GM12801 (cell line): ENCODE measurements at regions not wholly inside any gene's neighbourhood (a gene's known extent, or its start where the extent isn't known, plus 50 kb on each side); places are given as distances from the start of the nearest gene placed in this dataset.

ENCODE experiments used
- TF ChIP-seq, protein P1 (sequence below): IDR thresholded peaks from one replicate; pipeline ENCODE4 v1.5.1; 2011; ENCODE audit warnings: control low read depth; ENCODE audit not compliant: insufficient read length; ENCODE audit errors: extremely low read depth

DNA sequence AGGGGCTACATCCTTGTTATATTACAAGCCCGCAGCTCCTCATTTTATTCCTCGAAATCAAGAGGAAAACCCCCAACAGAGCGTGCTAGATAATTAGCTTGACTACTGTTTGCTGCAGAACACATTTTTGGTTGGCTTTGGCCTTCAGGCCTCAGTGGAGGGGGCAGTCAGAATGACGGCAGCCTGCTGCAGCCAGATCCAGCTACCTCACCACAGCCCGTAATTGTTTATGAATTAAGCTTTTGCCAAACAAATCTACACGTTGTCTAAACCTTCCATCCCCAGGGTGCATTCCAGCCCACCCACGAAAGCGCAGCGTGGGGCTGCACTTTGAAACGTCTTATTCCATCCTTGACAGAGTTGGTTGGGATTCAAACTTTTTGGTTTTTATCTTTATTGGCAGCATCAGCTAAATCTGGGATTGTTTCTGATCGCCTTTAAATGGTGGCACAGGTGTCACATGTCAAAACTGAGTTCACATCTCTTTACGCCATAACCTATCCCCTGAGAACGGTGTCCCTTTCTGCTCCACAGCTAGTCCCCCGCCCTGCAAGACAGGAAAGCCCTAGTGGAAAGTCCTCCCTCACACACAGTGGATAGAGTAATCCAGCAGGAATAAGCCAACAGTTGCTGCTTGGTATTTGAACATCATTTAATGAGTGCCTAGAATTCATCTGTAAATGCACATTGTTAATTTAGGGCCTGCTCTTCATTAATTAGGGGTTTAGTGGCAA lies 195.5 kb downstream of the LMO4 start:
- TF ChIP-seq, protein P1, sequence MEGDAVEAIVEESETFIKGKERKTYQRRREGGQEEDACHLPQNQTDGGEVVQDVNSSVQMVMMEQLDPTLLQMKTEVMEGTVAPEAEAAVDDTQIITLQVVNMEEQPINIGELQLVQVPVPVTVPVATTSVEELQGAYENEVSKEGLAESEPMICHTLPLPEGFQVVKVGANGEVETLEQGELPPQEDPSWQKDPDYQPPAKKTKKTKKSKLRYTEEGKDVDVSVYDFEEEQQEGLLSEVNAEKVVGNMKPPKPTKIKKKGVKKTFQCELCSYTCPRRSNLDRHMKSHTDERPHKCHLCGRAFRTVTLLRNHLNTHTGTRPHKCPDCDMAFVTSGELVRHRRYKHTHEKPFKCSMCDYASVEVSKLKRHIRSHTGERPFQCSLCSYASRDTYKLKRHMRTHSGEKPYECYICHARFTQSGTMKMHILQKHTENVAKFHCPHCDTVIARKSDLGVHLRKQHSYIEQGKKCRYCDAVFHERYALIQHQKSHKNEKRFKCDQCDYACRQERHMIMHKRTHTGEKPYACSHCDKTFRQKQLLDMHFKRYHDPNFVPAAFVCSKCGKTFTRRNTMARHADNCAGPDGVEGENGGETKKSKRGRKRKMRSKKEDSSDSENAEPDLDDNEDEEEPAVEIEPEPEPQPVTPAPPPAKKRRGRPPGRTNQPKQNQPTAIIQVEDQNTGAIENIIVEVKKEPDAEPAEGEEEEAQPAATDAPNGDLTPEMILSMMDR = no peak

DNA sequence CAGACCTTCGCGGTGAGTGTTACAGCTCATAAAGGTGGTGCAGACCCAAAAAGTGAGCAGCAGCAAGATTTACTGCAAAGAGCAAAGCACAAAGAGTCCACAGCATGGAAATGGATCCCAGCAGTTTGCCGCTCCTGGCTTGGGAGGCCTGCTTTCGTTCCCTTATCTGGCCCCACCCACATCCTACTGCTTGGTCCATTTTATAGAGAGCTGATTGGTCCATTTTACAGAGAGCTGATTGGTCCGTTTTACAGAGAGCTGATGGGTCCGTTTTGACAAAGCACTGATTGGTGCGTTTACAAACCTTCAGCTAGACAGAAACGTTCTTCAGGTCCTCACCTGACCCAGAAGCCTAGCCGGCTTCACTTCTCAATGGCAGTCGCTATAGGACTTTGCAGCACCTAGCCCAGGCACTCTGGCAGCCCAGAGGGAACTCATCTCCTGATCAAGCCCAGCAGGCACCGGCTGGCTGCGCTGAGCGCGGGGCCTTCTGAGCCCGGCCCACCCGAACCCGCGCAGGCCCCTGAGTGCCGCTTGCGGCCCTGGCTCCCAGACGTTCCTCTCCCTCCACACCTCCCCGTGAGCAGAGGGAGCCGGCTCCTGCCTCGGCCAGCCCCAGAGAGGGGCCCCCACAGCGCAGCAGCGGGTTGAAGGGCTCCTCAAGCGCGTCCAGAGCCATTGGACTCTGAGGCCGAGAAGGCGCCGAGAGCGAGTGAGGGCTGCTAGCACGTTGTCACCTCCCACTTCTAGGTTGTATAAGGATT lies 200.3 kb downstream of the LMO4 start:
- TF ChIP-seq, protein P1 = no peak

DNA sequence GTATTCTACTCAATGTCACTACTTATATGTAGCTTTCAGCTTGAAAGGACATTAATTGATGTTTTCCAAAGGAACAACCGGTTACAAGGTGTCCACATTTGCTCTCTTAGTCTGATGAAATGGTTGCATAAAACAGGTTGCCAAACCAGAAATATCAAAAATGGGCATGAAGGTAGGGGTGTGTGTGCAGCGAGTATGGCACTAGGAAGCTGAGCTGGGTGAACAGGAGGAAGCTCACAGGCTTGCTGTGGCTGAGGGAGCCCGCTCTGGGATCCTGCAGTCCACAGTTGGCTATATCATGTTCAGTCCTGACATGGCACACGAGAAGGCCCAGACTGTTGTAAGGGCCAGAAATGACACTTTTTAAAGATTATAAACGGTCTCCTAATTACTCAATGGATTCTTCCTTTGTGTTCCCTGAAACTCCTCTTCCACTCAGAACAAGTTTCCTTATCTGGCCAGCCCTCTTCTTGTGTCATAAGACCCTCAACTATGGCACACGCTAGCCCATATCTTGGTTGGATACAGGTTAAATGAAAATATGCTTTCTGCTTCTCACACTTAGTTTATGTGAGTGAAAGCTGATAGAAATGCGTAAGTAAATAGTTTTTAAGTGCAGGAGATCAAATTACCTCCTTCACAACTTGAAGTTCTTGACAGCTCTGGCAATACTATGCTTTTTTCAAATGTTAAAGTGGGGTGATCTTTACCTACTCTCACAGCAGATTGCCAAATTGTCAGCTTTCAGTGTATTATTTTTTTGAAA lies 201.5 kb downstream of the LMO4 start:
- TF ChIP-seq, protein P1 = no peak

GRCh38 chr1:87535551-87535950 lies 206.9 kb downstream of the LMO4 start:
- TF ChIP-seq, protein P1 = no peak

- TF ChIP-seq, protein P1 = no peak
These were observed 210.5 kb downstream of the LMO4 start for GRCh38 chr1:87539147-87539546.

DNA sequence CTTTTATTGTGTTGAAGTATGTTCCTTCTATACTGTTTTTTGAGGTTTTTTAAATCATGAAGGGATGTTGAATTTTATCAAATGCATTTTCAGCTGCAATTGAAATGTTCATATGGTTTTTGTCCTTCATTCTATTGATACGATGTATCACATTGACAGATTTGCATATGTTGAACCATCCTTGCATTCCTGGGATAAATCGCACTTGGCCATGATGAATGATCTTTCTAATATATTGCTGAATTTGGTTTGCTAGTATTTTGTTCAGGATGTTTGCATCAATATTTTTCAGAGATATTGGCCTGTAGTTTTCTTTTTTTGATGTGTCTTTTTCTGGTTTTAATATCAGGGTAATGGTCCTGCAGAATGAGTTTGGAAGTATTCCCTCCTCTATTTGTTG lies 214.0 kb downstream of the LMO4 start:
- TF ChIP-seq, protein P1 = no peak

DNA sequence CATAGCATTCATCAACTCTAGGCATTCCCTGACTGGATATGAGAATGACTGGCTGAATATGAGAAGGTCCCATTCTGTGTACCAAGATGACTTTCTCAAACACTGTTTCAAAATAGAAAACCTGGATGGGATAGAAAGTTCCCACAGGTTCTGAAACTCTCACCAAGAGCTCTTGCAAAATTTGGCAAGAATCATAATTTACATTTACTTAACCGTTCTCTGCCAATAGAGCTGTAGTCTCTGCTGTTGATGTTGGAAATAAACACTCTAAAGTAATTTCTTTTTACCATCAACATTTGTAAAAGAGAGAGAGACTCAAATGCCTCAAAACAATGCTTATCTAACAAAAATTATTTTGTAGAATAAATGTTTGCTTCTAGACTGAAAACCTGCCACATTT lies 221.1 kb downstream of the LMO4 start:
- TF ChIP-seq, protein P1 = no peak
